Liver (tissue), 3 donors: ENCODE measurements at regions not wholly inside any gene's neighbourhood (a gene's known extent, or its start where the extent isn't known, plus 50 kb on each side); places are given as distances from the start of the nearest gene placed in this dataset.

Source experiments
- FOXA1 ChIP-seq: IDR thresholded peaks from 2 replicates; pipeline ENCODE4 v1.6.1; 2016; ENCODE audit warnings: antibody characterized with exemption
- FOXA2 ChIP-seq: IDR thresholded peaks from 2 replicates; pipeline ENCODE4 v1.6.1; 2016; ENCODE audit warnings: antibody characterized with exemption
- GABPA ChIP-seq, 2 donors: IDR thresholded peaks in 1 of 2; conservative IDR thresholded peaks in 1 of 2; 2 replicates each; pipeline ENCODE4 v1.6.1; 2016; ENCODE audit warnings: antibody characterized with exemption in 2 of 2, mild to moderate bottlenecking in 1 of 2, moderate library complexity in 1 of 2
- RAD21 ChIP-seq, 2 donors: IDR thresholded peaks; 2 replicates each; pipeline ENCODE4 v1.6.1; 2016; ENCODE audit warnings: antibody characterized with exemption in 2 of 2, mild to moderate bottlenecking in 2 of 2
- SP1 ChIP-seq: IDR thresholded peaks from 2 replicates; pipeline ENCODE4 v1.6.1; 2018; ENCODE audit warnings: antibody characterized with exemption, mild to moderate bottlenecking
- TAF1 ChIP-seq: conservative IDR thresholded peaks from 2 replicates; pipeline ENCODE4 v1.6.1; 2016; ENCODE audit warnings: antibody characterized with exemption, mild to moderate bottlenecking
- YY1 ChIP-seq: IDR thresholded peaks from 2 replicates; pipeline ENCODE4 v1.6.1; 2016; ENCODE audit warnings: antibody characterized with exemption, mild to moderate bottlenecking
- TF ChIP-seq, protein P1 (sequence below): fragments of 150-350 bp; IDR thresholded peaks from 2 replicates; pipeline ENCODE4 v1.5.1; 2017; ENCODE audit warnings: improper control_type of control experiment, low read depth, low read length; ENCODE audit not compliant: missing input control
- TF ChIP-seq, protein P2 (sequence below): IDR thresholded peaks from 2 replicates; pipeline ENCODE4 v1.6.1; 2016; ENCODE audit warnings: antibody characterized with exemption
- TF ChIP-seq, protein P3 (sequence below): IDR thresholded peaks from 2 replicates; pipeline ENCODE4 v1.6.1; 2016; ENCODE audit warnings: antibody characterized with exemption
- TF ChIP-seq, protein P4 (sequence below): IDR thresholded peaks from 2 replicates; pipeline ENCODE4 v1.6.1; 2016; ENCODE audit warnings: antibody characterized with exemption, mild to moderate bottlenecking
- donor health status: healthy.
- donor health status: healthy.

DNA sequence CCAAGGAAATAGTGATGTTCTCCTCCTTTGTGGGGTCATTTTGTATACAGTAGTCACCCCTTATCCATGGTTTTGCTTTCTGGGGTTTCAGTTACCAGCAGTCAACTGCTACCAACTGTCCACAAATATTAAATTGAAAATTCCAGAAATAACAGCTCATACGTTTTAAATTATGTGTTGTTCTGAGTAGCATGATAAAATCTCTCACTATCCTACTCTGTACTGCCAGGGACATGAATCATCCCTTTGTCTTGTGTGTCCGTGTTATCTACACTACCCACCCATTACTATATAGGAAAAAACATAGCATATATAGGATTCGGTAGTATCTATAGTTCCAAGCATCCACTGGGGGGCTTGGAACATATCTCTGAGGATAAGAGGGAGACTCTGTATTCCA is 120.9 kb upstream of the DCC start:
- TF ChIP-seq, protein P1, sequence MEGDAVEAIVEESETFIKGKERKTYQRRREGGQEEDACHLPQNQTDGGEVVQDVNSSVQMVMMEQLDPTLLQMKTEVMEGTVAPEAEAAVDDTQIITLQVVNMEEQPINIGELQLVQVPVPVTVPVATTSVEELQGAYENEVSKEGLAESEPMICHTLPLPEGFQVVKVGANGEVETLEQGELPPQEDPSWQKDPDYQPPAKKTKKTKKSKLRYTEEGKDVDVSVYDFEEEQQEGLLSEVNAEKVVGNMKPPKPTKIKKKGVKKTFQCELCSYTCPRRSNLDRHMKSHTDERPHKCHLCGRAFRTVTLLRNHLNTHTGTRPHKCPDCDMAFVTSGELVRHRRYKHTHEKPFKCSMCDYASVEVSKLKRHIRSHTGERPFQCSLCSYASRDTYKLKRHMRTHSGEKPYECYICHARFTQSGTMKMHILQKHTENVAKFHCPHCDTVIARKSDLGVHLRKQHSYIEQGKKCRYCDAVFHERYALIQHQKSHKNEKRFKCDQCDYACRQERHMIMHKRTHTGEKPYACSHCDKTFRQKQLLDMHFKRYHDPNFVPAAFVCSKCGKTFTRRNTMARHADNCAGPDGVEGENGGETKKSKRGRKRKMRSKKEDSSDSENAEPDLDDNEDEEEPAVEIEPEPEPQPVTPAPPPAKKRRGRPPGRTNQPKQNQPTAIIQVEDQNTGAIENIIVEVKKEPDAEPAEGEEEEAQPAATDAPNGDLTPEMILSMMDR: no peak
- TF ChIP-seq, protein P2, sequence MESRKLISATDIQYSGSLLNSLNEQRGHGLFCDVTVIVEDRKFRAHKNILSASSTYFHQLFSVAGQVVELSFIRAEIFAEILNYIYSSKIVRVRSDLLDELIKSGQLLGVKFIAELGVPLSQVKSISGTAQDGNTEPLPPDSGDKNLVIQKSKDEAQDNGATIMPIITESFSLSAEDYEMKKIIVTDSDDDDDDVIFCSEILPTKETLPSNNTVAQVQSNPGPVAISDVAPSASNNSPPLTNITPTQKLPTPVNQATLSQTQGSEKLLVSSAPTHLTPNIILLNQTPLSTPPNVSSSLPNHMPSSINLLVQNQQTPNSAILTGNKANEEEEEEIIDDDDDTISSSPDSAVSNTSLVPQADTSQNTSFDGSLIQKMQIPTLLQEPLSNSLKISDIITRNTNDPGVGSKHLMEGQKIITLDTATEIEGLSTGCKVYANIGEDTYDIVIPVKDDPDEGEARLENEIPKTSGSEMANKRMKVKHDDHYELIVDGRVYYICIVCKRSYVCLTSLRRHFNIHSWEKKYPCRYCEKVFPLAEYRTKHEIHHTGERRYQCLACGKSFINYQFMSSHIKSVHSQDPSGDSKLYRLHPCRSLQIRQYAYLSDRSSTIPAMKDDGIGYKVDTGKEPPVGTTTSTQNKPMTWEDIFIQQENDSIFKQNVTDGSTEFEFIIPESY: no peak
- TF ChIP-seq GABPA (IDR thresholded peaks at IDR 0.05 in 1 of 2, conservative IDR thresholded peaks at IDR 0.05 in 1 of 2) (no peak), SP1 (no peak), YY1 (no peak), RAD21 (IDR thresholded peaks at IDR 0.05) (no peak), FOXA1 (no peak), TAF1 (no peak), FOXA2 (no peak)
- TF ChIP-seq, protein P3, sequence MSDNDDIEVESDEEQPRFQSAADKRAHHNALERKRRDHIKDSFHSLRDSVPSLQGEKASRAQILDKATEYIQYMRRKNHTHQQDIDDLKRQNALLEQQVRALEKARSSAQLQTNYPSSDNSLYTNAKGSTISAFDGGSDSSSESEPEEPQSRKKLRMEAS: no peak
- TF ChIP-seq, protein P4, sequence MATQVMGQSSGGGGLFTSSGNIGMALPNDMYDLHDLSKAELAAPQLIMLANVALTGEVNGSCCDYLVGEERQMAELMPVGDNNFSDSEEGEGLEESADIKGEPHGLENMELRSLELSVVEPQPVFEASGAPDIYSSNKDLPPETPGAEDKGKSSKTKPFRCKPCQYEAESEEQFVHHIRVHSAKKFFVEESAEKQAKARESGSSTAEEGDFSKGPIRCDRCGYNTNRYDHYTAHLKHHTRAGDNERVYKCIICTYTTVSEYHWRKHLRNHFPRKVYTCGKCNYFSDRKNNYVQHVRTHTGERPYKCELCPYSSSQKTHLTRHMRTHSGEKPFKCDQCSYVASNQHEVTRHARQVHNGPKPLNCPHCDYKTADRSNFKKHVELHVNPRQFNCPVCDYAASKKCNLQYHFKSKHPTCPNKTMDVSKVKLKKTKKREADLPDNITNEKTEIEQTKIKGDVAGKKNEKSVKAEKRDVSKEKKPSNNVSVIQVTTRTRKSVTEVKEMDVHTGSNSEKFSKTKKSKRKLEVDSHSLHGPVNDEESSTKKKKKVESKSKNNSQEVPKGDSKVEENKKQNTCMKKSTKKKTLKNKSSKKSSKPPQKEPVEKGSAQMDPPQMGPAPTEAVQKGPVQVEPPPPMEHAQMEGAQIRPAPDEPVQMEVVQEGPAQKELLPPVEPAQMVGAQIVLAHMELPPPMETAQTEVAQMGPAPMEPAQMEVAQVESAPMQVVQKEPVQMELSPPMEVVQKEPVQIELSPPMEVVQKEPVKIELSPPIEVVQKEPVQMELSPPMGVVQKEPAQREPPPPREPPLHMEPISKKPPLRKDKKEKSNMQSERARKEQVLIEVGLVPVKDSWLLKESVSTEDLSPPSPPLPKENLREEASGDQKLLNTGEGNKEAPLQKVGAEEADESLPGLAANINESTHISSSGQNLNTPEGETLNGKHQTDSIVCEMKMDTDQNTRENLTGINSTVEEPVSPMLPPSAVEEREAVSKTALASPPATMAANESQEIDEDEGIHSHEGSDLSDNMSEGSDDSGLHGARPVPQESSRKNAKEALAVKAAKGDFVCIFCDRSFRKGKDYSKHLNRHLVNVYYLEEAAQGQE: no peak
